ENCODE measurements at regions not wholly inside any gene's neighbourhood (a gene's known extent, or its start where the extent isn't known, plus 50 kb on each side); places are given as distances from the start of the nearest gene placed in this dataset.

DNA sequence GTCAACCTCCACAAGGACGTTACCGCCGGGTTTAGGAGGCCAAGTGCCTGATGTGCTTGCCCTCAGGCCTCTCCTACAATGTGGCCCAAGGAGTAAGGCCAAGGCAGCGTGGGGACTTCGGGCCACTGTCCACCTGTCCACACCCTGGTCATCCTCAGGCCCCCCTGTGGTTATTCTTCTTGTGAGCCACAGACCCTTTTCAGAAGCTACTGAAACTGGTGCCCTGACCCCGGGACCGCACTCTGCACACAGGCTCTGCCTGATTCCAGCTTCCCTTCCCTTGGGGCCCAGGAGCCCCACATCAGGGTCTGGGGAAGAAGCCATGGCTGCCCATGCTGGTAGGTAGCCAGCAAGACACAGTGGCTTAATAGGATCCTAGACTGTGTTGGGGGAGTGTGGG, 128.8 kb downstream of the OLFM1 start:
- in situ Hi-C loops (cut with HindIII; ENCODE audit: low pct_ligation_motif_present, low pct_unique_long_range_greater_than_20kb, low sequenced_read_pairs) = no loop called here
- no peak for DNase-seq

DNA sequence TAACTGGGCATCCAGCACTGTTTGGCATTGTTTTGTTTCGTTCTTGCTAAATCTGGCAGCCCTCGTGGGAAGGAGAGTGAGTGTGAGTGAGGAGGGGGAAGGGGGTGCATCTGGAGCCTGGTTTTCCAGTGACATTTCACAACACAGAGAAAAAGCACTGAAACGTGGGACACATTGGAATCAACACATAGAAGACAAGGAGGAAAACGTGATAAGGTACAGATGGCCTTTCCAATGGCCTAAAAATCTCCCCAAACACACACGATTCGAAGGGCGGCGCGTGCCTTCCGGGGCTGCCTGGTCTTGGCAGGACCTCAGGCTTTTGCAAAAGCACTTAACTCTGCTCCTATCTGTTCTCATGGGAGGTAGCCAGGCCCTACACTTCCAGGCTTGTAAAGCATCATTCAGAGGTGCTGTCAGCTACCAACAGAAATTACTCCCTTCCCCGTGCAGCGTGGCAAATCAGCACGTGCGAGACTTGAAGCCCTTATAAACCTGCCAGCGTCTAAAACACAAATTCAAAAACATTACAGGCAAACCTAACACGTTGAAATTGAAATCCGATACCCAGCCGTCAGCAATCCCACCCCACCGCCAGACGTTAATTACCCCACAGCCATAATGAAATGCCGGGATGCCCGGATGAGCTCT, 129.4 kb downstream of the OLFM1 start:
- DNase-seq = no peak
- in situ Hi-C loops (cut with HindIII; ENCODE audit: low pct_ligation_motif_present, low pct_unique_long_range_greater_than_20kb, low sequenced_read_pairs) = no loop called here

DNA sequence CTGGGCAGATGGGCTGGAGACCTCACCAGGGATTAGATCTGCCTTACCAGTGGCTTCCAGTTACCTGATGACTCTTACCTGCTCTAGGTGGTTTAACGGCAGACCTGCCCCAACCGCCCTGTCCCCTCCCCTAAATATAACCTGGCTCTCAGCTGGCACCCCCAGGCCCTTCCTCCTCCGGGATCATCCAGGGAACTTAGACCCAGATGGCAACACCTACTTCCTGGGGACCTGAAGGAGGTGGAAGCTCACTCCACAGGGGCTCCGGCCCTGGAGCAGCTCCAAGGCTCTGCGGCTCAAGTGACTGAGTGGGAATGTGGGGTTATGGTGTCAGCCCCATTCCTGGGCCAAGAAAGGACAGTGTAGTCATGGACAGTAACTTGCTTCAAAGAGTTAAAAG, 130.4 kb downstream of the OLFM1 start:
- in situ Hi-C loops (cut with HindIII; ENCODE audit: low pct_ligation_motif_present, low pct_unique_long_range_greater_than_20kb, low sequenced_read_pairs) = no loop called here

DNA sequence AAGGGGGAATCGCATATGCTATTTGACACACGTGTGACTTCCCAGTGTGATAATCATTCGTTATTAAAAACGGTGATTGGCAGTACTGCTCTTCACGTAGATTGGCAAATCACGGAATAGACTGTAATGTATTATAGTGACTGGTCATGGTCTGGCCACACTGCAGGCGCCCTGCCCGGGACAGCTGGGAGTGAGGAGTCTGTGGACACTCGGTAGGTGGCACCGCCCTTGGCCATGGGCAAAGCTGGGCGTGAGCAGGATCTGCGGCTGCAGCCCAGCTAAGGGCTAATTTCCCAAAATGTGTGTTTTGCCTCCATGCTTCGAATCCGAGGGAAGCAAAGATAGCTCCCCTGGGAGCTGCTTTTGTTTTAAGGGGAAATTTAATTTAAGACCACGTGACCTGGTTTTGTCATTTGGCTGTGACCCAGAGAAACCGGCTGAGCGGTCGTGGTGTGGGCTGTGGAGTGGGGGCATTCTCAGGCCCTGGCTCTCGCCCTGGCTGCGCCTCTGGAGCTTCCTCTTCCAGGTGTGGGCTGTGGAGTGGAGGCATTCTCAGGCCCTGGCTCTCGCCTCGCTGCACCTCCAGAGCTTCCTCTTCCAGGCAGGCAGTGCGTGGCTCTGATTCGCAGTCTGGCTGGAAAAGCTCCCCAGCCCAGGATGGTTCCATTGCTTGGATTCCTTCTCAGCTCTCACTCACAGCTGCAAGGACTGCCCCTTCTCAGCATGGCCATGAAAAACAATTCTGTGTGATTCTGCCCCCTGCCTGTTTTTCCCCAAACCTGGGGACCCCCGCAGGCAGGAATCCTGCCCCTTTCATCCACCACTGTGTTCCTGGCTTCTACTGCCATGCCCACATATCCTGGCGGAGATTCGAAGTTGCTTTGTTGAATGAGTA, 131.1 kb downstream of the OLFM1 start:
- in situ Hi-C loops (cut with HindIII; ENCODE audit: low pct_ligation_motif_present, low pct_unique_long_range_greater_than_20kb, low sequenced_read_pairs) = no loop called here
- DNase-seq = no peak

More for the DNA sequence above, 130.4 kb downstream of the OLFM1 start:
- DNase-seq = no peak

DNA sequence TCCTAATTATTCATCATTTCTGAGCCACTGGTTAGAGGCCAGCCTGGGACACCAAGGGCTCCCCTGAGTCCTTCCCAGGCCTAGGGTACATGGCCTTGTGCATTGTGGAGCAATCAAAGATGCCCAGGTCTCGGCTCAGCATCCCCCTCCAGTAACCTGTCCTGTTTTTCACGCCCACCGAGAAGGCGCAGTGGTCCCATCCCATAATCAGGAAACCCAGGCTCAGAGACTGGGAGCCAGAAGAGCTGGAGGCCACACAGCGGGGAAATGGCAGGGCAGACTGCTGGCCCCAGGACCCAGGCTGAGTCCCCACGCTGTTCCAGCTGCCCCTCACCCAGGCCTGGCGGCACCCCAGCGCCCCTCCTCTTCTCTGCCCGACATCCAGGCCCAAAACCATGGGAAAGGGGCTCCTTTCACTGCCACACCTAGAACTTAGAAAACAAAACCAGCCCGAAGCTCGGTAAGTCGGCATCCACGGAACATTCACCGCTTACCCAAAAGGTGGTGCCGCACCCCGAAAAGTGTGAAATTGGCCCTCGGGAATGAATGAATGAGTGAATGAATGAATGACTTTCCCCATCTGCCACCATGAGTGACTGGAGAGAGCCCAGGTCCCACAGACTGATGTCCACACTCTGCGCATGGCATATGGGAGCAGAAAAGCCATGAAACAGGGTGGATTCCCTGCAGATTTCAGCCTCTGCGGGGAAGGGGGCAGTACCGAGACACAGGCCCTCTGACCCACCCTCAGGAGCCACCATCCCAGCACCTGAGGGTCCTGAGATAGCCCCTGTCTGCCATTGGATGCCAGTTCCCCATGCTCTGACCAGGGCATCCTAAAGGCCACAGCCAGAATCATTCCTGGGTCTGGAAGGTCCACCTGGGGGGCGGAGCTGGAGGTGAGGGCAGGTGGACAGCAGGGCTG, 132.5 kb downstream of the OLFM1 start:
- in situ Hi-C loops (cut with HindIII; ENCODE audit: low pct_ligation_motif_present, low pct_unique_long_range_greater_than_20kb, low sequenced_read_pairs) = no loop called here

DNA sequence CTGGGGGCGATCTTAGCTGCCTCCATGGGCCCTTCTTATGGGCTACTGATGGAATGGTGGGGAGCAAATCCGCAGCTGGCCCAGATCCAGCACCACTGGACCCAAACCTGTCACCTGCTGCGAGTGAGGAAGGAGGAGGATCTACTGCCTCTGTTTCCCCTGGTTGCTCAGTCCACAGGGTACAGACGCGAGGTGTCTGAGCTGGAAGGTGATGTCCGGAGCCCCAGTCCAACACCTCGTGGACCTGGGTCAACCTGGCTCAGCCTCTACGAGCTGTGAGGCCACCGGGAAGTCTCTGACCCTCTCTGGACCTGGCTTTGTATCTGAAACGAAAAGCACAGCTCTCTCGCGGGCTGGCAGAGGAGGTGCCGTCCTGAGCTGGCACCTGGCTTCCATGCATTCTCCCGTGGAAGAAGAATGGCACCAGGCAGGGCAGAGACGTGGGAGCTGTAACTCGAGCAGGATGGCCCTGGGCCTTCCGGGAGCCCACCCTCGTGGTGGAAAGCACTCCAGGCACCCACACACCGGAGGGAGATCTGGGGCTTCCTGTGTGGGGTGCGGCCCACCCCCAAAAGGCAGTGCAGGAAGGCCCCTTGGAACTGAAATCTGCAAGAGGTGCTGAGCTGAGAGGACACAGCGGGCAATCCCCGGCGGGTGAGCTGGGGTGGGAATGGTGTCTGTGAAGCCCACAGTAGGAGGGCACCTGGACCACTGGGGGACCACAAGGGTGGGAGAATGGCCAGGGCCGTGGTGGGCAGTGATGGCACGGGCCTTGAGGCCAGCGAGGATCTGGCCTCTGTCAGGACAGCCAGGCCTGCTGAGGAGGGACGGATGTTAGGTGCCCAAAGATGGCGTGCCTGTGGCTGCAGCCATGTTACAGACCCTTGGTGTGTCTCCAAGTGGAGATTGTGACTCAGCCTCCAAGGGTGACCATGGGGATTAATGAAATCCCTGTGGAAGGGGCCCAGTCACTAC, 133.4 kb downstream of the OLFM1 start:
- no peak for DNase-seq
- in situ Hi-C loops (cut with HindIII; ENCODE audit: low pct_ligation_motif_present, low pct_unique_long_range_greater_than_20kb, low sequenced_read_pairs) = no loop called here

More for the DNA sequence above, 132.5 kb downstream of the OLFM1 start:
- no peak for DNase-seq

DNA sequence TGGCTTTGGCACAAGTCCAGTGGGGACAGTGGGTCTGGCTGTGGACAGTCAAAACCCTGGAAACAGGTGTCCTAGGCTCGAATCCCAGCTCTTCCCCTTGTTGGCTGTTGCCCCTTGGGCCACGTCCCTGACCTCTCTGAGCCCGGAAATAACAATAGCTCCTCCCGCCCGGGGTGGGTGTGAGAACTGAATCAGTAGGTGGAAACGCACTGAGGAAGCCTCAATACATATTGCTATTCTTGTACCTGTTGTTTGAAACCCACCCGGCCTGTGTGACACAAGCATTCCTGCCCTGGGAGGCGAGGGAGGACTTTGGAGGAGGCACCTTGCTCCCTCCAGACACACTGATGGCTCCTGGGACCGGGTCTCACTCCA, 134.1 kb downstream of the OLFM1 start:
- no peak for DNase-seq
- in situ Hi-C loops (cut with HindIII; ENCODE audit: low pct_ligation_motif_present, low pct_unique_long_range_greater_than_20kb, low sequenced_read_pairs) = no loop called here

DNA sequence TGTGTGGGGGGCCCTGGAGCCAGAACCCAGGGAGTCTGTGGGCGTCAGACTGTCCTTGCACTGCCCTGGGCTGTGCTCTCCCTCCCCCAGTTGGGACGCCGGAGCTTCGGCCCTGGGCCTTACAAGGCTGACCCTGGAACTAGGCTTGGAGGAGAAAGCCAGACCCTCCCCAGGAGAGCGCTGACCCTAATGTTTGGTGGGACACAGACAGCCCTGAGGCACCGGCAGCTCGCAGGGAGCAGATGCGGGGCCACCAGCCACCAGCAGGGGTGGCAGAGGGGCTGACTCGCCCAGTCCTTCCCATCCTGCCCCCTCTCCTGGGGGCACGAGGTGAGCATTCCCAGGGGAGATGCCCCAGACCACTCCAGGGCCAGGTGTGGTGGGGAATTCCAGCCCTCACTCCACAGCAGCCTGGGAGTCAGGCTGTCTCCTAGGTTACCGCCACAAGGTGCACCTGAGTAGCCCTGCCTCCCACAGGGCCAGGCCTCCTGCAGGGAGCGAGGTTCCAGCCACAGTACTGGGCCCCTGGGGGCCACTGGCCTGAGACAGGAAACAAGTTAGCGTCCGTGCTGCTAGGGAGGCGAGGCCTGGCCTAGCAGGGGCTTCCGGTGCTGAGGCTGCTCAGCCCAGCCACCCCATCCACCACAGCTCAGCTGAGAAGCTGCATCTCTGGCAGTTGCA, 134.6 kb downstream of the OLFM1 start:
- in situ Hi-C loops (cut with HindIII; ENCODE audit: low pct_ligation_motif_present, low pct_unique_long_range_greater_than_20kb, low sequenced_read_pairs) = no loop called here
- no peak for DNase-seq

DNA sequence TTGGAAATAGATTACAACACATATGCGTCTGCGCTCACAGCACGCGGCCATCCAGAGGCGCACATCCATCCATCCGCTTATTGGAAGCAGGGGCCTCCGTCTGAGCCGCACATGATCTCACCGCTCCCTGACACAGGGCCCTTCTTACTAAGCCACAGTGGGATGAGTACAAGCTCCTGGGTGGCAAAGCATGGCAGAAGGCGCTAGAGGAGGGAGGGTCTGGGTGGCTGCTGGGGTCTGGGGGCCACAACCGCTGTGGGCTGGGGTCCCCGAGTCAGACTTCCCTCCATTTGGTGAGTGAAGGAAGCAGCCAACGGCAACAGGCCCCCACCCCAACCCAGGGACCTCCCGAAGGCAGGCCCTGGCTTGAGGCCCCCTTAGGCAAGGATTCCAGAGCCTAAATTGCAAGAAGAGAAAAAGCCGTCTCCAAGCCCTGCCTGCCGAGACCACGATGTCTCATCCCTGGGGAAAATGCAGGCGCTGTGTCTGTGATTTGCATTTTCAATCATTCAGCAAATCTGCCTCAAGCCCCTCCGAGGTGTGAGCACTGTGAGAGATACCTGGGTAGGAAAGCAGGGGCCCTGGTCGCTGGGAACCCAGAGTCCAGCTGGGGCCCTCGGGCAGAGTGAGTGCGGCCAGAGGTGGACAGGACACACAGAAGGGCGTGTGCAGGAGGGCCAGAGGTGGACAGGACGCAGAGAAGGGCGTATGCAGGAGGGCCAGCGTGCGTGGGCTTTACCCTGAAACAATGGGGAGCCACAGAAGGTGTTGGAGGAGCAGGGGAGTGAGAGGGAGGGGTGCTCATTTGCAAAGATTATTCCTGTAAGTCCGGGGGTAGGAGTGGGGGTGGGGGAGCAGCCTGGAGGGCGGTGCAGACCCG, 135.7 kb downstream of the OLFM1 start:
- no peak for DNase-seq
- in situ Hi-C loops (cut with HindIII; ENCODE audit: low pct_ligation_motif_present, low pct_unique_long_range_greater_than_20kb, low sequenced_read_pairs) = no loop called here

DNA sequence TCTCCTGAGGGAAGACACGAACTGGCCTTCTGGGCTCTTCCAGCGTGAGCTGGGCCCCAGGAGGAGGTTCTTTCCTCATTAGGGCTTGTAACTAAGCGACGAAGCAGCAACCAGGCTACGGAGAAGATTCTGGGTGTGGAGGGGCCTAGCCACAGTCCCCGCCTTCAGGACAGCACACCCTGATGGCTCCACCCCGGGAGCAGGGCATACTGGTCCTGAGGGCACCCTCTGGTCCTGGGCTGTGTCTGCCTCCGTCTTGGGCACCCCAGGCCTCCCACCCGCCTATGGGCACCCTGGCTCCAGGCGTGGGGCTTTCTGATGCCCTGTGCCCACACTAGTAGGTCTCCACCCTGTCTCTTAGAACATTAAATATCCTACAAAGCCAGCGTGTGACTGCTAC, 136.4 kb downstream of the OLFM1 start:
- no peak for DNase-seq
- in situ Hi-C loops (cut with HindIII; ENCODE audit: low pct_ligation_motif_present, low pct_unique_long_range_greater_than_20kb, low sequenced_read_pairs) = no loop called here

DNA sequence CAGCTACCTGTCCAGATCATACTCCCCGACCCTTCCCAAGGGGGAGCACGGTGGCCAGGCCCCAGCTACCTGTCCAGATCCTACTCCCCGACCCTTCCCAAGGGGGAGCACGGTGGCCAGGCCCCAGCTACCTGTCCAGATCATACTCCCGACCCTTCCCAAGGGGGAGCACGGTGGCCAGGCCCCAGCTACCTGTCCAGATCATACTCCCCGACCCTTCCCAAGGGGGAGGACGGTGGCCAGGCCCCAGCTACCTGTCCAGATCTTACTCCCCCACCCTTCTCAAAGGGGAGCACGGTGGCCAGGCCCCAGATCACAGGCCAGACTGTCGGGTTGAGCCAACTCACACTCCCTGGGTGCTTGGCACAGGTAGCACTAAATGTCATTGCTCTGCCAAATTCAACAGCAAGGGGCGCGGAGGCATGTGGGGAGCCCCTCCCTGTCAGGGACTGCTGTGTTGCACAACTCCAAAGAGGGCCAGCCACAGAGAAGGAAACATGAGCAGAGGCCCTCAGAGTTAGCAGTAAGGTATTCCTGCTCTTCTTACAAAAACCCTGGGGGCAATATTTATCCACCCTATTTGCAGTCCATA, 136.9 kb downstream of the OLFM1 start:
- DNase-seq = no peak
- in situ Hi-C loops (cut with HindIII; ENCODE audit: low pct_ligation_motif_present, low pct_unique_long_range_greater_than_20kb, low sequenced_read_pairs) = no loop called here

DNA sequence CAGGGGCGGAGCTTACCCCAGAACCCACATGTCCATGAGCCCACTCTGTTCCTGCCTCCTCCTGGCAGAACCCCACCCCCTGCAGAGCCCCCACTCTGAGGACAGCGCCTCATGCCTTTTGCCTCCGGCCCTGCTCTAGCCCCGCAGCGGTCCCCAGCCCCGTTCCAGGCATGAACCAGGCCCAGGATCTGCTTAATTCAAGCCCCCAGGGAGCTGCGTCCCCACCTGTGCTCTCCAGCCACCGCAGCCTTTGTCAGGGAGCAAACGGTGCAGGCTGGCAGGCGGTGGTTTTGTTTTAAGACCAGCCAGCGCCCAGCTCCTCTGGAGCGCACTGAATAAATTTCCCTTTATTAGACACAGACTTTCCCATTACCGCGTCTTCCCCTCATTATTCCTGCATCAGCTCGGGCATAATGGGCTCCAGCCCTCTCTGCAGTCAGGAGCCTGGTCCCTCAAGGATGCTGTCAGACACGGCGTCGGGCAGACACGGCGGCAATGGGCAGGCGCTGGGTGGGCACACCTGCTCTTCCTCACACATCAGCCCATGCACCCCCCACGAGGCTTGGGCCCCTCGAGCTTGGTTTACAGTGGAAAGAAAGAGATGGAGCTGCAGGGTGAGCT, 137.6 kb downstream of the OLFM1 start:
- DNase-seq = no peak
- in situ Hi-C loops (cut with HindIII; ENCODE audit: low pct_ligation_motif_present, low pct_unique_long_range_greater_than_20kb, low sequenced_read_pairs) = no loop called here

DNA sequence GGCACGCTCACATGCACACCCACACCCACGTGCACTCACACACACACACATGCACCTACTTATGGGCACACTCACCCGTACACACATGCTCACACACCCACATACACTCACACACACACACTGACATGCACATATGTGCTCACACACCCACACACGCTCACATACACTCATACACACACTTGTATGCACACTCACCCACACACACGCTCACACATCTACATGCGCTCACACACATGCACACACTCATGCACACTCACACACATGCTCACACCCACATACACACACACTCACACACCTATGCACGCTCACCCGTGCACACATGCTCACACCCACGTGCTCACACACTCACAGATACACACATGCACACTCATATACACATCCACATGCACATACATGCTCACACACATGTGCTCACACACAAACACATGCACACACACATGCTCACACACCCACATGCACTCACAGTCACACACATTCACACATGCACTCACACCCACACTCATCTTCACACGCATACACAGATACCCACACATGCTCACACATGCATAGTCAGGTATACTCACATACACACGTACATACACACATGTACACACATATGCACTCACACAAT, 138.3 kb downstream of the OLFM1 start:
- no peak for DNase-seq
- in situ Hi-C loops (cut with HindIII; ENCODE audit: low pct_ligation_motif_present, low pct_unique_long_range_greater_than_20kb, low sequenced_read_pairs) = no loop called here

DNA sequence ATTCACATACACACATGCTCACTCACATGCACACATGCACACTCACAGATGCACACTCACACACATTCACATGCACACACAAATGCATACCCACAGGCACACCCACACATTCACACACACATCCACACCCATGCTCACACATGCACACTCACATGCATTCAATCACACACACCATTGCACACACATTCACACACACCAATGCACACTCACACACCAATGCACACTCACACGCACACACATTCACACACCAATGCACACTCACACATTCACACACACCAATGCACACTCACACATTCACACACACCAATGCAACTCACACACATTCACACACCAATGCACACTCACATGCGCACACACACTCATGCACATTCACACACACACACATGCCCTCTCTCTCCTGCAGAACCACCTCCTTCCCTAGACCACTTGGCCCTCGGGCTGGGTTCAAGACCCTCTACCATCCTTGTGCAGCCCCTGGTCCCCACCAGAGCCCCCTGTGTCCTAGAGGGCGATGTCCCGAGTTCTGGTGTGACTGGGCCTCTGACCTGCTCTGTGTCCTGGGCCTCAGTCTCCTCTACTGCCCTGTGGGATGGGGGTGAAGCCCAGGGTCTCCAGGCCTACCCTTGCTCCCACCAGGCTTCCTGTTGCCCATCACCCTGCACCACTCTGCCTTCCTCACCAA, 139.0 kb downstream of the OLFM1 start:
- in situ Hi-C loops (cut with HindIII; ENCODE audit: low pct_ligation_motif_present, low pct_unique_long_range_greater_than_20kb, low sequenced_read_pairs) = no loop called here
- DNase-seq = no peak

DNA sequence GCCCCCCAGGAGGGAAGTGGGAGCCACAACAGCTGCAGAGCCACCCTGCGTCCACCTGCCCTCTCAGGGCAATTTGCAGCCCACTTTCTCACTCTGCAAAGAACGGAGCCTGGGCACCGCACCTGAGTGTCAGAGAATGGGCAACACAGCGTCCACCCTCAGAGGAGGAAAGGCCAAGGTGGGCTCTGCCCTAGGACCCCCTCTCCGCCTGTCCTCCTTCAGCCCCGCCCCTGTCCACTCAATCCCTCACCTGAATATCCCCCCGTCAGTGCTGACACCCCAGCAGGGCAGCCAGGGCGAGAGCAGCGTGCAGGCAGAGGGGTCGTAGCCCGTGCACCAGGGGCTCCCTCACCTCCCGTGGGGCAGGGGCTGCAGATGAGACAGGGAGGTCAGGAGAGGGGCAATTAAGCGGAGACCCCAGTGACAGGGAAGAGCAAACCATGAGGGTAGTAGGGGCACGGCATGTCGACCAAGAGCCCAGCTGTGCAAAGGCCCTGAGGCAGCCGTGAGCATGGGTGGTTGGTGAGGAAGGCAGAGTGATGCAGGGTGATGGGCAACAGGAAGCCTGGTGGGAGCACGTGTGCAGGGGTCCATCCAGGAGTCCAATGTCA, 140.3 kb downstream of the OLFM1 start:
- DNase-seq = no peak
- in situ Hi-C loops (cut with HindIII; ENCODE audit: low pct_ligation_motif_present, low pct_unique_long_range_greater_than_20kb, low sequenced_read_pairs) = no loop called here
